Right atrium auricular region (tissue), 2 donors: ENCODE measurements at regions not wholly inside any gene's neighbourhood (a gene's known extent, or its start where the extent isn't known, plus 50 kb on each side); places are given as distances from the start of the nearest gene placed in this dataset.
A peak's percentile ranks its signal among the peaks of the same experiment; 100 is the strongest.

Experiments
- DNase-seq: peaks from one replicate; pipeline ENCODE4 v3.0.0-alpha.2; 2019; ENCODE audit warnings: low spot score
- H3K27ac ChIP-seq, 2 donors: fragments of 200-600 bp; sonication (generic); 1 replicate in 1 of 2; 2 replicates in 1 of 2; pipeline ENCODE4 v1.5.1; 2016 to 2019
- H3K27me3 ChIP-seq, 2 donors: fragments of 200-600 bp; sonication (generic); one replicate each; pipeline versions ENCODE4 v1.5.1 to v1.6.0; 2017 to 2019
- H3K36me3 ChIP-seq: fragments of 200-600 bp; sonication (generic); one replicate; pipeline ENCODE4 v1.5.1; 2016
- H3K4me1 ChIP-seq, 2 donors: fragments of 200-600 bp; sonication (generic); one replicate each; pipeline versions ENCODE4 v1.5.1 to v1.6.0; 2017 to 2019
- H3K4me3 ChIP-seq, 2 donors: fragments of 200-600 bp; sonication (generic); 1 replicate in 1 of 2; 2 replicates in 1 of 2; pipeline ENCODE4 v1.5.1; 2017 to 2019; ENCODE audit warnings: mild to moderate bottlenecking in 1 of 2, moderate library complexity in 1 of 2
- H3K9me3 ChIP-seq, 2 donors: fragments of 200-600 bp; sonication (generic); one replicate each; pipeline ENCODE4 v1.5.1; 2019
- CTCF ChIP-seq, 2 donors: fragments of 200-600 bp; sonication (generic); IDR thresholded peaks; one replicate each; pipeline ENCODE4 v1.5.1; 2019; ENCODE audit warnings: antibody characterized with exemption in 2 of 2

GRCh38 chr3:174431717-174432116 is 427.4 kb upstream of the NAALADL2 start:
- TF ChIP-seq CTCF (IDR thresholded peaks at IDR 0.05): no peak
- Histone ChIP-seq H3K27ac (no peak overlapping the region), H3K27me3 (no peaks in the 10 kb centered on the region), H3K36me3 (no peaks in the 10 kb centered on the region), H3K9me3 (no peaks in the 10 kb centered on the region), H3K4me1 (no peaks in the 10 kb centered on the region), H3K4me3 (no peak overlapping the region)
- DNase-seq: no peak

- Histone ChIP-seq H3K27me3 (no peaks in the 10 kb centered on the region), H3K4me1 (peaks cover 0 to 5% of the 10 kb centered on the region in 2 donors), H3K4me3 (no peak overlapping the region), H3K9me3 (no peaks in the 10 kb centered on the region), H3K27ac (peak overlapping the region in 1 of 2 donors; percentile 72), H3K36me3 (no peaks in the 10 kb centered on the region)
- no peak for TF ChIP-seq CTCF (IDR thresholded peaks at IDR 0.05)
- DNase-seq: no peak
Measured at GRCh38 chr3:174436367-174436766, 422.8 kb upstream of the NAALADL2 start.

- DNase-seq: no peak
- peak overlapping the region in 1 of 2 donors; percentile 80 for H3K4me3 ChIP-seq
- H3K27me3 ChIP-seq: no peaks in the 10 kb centered on the region
- no peaks in the 10 kb centered on the region for H3K36me3 ChIP-seq
- H3K4me1 ChIP-seq: peaks cover 0 to 14% of the 10 kb centered on the region in 2 donors
- no peak for TF ChIP-seq CTCF (IDR thresholded peaks at IDR 0.05)
- H3K27ac ChIP-seq: peak overlapping the region; percentile 95 to 97
- no peaks in the 10 kb centered on the region for H3K9me3 ChIP-seq
Measured at GRCh38 chr3:174438501-174439145, 420.5 kb upstream of the NAALADL2 start.

GRCh38 chr3:174439331-174440252 is 419.5 kb upstream of the NAALADL2 start:
- peak overlapping the region; percentile 95 to 97 for H3K27ac ChIP-seq
- no peaks in the 10 kb centered on the region for H3K9me3 ChIP-seq
- no peaks in the 10 kb centered on the region for H3K36me3 ChIP-seq
- no peak for TF ChIP-seq CTCF (IDR thresholded peaks at IDR 0.05)
- peak overlapping the region; percentile 80 to 81 for H3K4me3 ChIP-seq
- peaks cover 0 to 21% of the 10 kb centered on the region in 2 donors for H3K4me1 ChIP-seq
- no peaks in the 10 kb centered on the region for H3K27me3 ChIP-seq
- DNase-seq: no peak

GRCh38 chr3:174440253-174440701 is 418.9 kb upstream of the NAALADL2 start:
- peak overlapping the region; percentile 95 to 97 for H3K27ac ChIP-seq
- H3K4me3 ChIP-seq: peak overlapping the region; percentile 80 to 81
- H3K36me3 ChIP-seq: no peaks in the 10 kb centered on the region
- no peak for DNase-seq
- TF ChIP-seq CTCF (IDR thresholded peaks at IDR 0.05): no peak
- H3K27me3 ChIP-seq: no peaks in the 10 kb centered on the region
- no peaks in the 10 kb centered on the region for H3K9me3 ChIP-seq
- peaks cover 0 to 21% of the 10 kb centered on the region in 2 donors for H3K4me1 ChIP-seq
